Stimulated activated CD4-positive, alpha-beta T cell treated with anti-CD3 and anti-CD28 coated beads, TNF-alpha, amount 100 ng/mL, for 24 hours (primary cell): ENCODE measurements at regions not wholly inside any gene's neighbourhood (a gene's known extent, or its start where the extent isn't known, plus 50 kb on each side); places are given as distances from the start of the nearest gene placed in this dataset.

Experiments
- DNase-seq, 3 experiments: peaks; one replicate each; pipeline ENCODE4 v3.0.0-alpha.2; 2020; ENCODE audit warnings: low read depth in 3 of 3

DNA sequence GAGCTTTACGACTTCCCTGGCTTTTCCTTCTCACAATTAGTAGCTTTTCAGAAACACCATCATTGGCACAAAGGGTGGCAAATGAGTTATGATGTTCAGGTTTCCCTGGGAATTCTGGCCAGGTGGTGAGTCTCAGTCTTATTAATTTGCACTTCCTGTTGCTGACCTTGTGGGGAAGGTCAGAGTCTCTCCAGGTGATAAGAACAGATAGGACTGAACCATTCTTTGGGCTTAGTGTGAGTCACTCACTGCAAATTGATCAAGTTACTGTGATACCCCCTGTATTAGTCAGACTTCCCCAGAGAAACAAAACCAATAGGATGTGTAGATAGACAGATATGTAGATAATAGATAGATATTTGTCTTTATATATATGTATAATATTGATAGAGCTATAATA lies 53.8 kb upstream of the RANBP3L start:
- DNase-seq = no peak

DNA sequence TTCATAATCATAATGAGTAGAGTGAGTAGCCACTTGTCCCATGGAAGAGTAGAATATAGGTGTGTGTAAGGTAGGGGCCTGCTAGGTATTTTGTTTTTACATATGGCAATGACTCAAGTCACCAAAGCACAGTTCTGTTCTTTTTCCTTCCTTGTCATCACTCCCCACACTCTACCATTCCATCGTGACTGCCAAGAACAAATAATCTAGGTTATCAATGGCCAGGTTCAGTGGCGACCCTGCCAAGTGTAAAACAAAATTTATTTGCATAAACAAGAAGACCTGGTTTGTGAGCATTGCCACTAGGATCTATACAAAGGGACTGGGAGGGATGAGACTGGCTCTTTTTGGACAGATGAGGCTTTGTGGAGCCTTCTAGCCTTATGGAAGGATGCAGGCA lies 55.2 kb upstream of the RANBP3L start:
- DNase-seq = no peak

DNA sequence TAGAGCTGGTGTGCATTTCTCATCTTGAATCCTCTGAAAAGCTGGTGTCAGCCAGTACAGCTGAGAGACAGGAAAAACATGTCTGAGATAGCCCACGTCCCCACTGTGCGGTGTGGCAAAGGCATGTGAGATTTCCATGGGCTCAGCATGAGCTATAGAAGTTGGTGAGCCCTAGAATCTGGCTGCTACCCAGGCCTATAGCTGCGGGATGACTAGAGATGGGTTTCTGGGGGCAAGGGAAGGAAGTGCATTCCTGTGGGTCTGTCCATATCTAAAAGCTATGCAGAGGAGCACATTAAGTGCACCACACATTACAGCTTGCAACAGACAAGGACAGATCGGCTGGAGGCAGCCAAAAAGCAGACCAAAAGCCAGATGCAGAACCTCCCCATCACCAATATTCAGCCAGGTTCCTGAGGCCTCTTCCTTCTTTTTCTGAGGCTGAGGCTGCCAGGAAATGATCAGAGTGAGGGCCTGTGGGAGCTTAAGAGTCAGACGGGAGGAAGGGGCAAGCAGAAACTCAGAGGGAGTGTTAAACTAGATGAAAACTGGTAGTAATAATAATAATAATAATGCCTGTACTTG lies 55.8 kb upstream of the RANBP3L start:
- no peak for DNase-seq

DNA sequence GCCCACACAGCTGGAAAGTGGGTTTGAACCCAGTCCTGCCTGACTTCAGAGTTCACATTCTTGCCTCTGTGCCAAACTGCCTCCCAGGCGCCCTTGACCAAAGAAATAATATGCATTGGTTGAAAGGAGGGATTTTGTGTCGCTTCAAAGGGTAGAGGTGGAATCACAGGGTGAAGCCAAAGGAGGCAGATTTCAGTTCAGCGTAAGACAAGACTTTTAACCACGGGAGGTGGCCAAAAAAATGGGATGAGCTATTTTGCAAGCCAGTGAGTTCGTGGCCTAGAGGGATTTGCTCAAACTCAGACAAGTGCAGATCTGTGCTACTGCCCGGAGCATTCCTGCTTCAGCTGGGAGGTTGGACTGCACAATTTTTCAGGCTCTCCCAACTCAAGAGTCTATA lies 57.6 kb upstream of the RANBP3L start:
- DNase-seq = no peak

- no peak for DNase-seq
Measured at GRCh38 chr5:36360307-36360706, 58.6 kb upstream of the RANBP3L start.

- no peak for DNase-seq
Measured at GRCh38 chr5:36363101-36363500, 61.4 kb upstream of the RANBP3L start.

GRCh38 chr5:36363744-36364143 lies 62.0 kb upstream of the RANBP3L start:
- DNase-seq = no peak

- no peak for DNase-seq
Measured at GRCh38 chr5:36364473-36364872, 62.8 kb upstream of the RANBP3L start.

DNA sequence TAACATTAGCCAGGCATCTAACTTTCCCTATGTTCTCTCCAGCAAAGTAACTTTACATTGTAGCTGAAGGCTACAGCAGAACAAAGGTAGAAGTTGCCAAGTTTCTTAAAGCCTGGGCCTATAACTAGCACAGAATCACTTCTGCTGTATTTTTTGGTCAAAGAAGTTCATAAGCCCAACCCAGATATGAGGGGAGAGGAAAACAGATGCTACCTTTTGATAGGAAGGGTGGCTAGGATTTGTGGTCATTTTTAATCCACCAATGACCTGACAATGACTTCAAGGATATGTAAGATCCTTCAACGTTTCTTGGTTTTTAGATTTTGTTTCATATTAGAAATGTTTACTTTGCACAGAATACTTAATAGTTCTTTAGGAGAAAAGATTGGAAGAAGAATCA lies 64.2 kb upstream of the RANBP3L start:
- no peak for DNase-seq

DNA sequence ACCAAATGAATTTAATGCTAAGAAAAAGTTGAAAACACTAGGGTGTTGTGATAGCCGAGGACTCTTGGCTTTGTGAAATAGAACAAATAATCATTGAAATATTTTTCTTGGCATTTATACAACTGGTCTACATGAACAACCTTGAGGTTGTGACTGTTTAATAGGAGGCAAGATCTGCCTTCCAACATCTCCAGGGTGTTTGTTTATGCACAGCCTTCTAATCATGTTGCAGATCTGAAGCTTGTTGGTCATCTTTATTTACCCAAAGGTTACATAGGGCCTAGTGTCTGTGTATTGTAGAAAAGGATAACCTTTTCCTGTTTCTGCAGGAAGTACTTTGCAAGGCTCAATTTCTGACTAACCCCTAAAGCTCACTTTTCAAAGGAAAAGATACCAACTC lies 65.2 kb upstream of the RANBP3L start:
- DNase-seq = no peak

- DNase-seq = no peak
Measured at GRCh38 chr5:36367524-36367923, 65.8 kb upstream of the RANBP3L start.

DNA sequence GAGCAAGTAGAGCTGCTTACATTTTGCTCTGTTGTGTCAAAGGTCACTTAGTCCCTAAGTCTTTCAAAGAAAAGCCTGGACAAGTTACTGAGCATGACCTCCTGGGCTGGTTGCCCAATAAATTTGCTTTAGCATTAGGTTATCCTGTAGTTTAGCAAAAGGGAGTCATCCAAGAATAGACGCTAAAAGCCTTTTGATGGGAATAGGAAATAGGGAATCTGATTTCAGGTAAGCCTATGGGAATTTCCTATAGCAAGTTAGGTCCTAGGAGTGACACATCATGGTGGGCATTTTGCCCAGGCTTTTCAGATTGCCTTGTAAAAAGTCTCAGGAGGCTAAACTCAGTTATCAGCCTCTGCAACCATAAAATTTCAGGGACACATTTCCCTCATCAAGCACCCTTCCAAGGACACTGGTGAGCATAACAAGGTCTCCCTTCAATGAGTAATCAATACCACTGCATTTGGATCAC lies 67.6 kb upstream of the RANBP3L start:
- DNase-seq = no peak

DNA sequence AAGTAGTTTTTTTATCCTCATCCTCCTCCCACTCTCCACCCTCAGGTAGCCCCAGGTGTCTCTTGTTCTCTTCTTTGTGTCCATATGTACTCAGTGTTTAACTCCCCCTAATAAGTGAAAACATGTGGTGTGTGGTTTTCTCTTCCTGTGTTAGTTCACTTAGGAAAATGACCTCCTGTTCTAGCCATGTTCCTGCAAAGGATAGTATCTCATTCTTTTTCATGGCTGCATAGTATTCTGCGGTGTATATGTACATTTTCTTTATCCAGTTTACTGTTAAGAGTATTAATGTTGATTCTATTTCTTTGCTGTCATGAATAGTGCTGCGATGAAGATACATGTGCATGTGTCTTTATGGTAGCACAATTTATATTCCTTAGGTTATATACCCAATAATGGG lies 68.4 kb upstream of the RANBP3L start:
- no peak for DNase-seq

GRCh38 chr5:36371366-36371765 lies 69.7 kb upstream of the RANBP3L start:
- DNase-seq = no peak

DNA sequence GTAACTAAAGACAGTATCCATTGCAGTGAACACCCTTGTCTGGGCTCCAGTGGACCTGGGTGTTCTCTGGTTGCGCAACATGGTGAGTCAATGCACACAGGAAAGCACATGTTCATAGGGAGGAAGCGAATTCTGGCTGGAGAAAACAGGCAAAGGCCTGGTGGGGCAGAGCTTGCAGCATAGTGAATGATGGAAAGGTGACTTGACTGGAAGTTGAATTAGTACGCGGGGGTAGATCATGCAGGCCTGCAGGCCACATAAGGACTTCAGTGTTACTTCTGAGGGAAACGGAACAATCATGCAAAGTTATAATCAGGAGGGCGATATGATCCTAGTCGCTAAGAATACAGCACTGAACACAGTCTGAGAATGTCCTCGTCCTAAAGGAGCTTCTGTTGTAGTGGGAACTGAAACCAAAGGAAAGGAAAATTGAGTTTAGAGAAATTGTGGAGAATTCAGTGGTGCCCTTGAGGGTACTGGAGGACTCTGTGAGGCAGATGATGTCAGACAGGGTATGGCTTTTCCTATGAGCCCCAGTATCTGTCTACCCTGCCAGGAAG lies 71.9 kb upstream of the RANBP3L start:
- no peak for DNase-seq

- DNase-seq = no peak
Measured at GRCh38 chr5:36374266-36374862, 72.7 kb upstream of the RANBP3L start.

- DNase-seq = no peak
Measured at GRCh38 chr5:36377192-36377591, 75.5 kb upstream of the RANBP3L start.

DNA sequence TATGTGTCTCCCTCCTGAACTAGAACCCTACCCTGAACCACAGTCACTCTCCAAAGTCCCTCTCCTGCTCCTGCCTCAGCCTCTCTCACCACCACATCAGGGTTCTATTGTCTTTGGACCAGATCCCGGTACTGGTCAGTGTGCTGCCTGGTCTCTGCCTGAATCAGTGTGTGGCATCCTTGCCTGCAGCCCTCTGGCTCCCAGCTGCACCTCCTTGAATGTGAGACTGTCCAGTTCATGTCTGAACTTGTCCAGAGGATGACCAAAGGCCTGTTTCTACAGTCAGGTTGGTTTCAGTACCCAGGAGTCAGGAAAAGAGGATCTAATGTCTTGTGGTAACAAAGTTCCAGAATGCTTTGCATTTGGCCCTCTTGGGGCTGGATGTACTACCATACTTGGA lies 76.8 kb upstream of the RANBP3L start:
- DNase-seq = no peak

DNA sequence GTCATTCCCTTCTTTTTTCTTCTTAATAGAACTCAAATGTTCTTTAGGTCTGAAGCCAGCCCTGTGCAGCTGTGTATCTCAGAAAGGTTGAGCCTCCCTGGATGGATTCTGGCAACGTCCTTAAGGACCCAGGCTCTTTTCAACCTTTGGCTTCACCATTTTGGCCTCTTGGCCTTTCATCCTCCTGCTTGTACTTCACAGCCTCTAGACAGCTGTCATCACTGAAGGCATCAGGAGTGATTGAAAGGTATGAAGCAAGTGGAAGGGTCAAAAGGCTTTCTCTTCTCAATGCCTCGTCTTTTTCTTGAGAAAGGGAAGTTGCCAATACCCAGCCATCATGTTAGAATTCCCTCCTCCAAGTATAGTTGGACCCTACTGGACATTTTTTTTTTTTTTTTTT lies 81.2 kb upstream of the RANBP3L start:
- no peak for DNase-seq

GRCh38 chr5:36383942-36384341 lies 82.2 kb upstream of the RANBP3L start:
- no peak for DNase-seq

GRCh38 chr5:36384845-36385244 lies 83.1 kb upstream of the RANBP3L start:
- DNase-seq = no peak

- no peak for DNase-seq
Measured at GRCh38 chr5:36385495-36385894, 83.8 kb upstream of the RANBP3L start.

GRCh38 chr5:36388288-36388687 lies 86.6 kb upstream of the RANBP3L start:
- DNase-seq = no peak

- no peak for DNase-seq
Measured at GRCh38 chr5:36389245-36389644, 87.5 kb upstream of the RANBP3L start.
